HG03196 (cell line): ENCODE measurements at regions not wholly inside any gene's neighbourhood (a gene's known extent, or its start where the extent isn't known, plus 50 kb on each side); places are given as distances from the start of the nearest gene placed in this dataset.
"Not testable (repeated sequence)": the region's sequence is repeated elsewhere in the genome, so short reads cannot be mapped to it uniquely, and the experiment has no call there.

Experiments
- ATAC-seq: cut with Tn5 transposase; IDR thresholded peaks from one replicate; pipeline ENCODE4 v1.9.1; 2021; ENCODE audit not compliant: unreplicated experiment

DNA sequence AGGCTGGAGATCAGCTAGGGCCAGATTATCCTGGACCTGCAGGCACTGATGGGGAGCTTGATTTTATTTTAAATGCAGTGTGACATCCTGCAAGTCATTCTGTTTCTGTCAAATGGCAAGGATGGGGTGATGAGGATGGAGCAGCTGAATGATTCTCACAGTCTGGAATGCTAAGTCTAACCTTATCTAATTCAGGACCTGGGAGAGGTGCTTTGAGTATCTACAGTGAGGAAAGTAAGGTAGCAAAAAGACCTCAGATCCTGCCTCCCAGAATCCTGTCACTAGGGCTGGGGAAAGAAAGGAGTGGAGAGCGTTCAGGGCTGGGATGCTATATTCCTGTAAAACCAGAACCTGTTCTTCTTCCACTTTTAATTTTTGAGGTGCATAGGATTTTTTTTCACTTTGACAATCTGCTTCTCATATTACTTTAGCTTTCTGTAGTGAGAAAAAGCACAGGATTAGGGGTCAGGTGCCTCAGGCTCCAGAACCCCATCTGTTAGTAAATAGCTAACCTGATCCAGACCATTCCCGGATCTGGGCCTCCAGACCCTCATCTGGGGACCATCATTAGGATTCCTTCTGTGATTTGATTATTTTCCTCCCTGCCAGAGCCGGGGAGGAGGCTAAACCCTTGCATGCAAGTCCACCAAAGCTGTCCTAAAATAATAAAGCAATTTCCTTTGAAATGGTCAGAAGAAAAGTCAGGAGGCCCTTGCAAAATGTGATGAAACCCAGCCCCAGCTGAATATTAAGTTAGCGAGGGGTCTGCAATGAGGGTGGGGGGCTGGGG is 54.7 kb downstream of the ASCL1 start:
- ATAC-seq: no peak

DNA sequence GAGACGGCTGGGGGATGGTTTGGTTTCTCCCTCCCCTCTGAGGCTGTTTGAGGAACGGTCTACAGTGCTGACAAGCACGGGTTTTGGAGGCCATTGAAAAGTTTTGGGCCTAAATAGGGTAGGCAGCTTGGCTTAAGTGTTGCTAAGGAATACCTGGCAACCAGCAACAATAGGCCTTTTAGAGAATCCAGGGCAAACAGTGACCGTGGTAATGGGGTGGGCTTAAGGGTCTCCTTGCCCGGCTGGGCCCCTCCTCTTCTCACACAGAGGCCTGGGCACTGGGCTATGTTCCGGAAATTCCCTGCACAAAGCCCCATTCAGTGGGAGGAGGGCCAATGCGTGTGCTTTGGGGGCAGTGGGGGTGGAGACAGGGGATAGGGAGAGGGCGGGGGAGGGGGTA is 55.4 kb downstream of the ASCL1 start:
- no peak for ATAC-seq

DNA sequence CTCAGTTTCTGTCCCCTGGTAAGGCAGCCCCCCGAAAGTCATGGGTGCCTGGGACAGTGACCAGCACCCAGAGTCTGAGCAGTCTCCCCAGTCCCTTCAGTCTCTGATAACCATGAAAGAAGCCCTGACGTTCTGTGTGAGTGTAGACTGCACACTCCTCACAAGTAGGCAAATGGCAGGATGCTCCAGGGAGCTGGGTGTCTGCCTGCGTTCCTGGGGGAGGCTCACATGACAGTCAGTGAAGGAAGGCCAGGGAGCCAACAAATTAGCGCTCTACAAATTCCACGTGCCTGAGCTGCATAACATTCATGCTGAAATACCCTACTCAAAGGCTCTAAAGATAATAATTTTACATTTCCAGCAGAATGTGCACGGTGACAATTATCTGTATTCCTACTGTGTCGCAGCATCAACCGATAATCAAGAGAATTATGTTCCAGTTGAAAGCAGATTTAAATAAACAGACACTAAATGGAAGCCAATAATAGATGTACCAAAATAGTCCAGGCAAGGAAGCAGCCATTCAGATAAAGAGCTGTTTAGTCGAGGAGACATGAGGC is 56.3 kb downstream of the ASCL1 start:
- no peak for ATAC-seq

DNA sequence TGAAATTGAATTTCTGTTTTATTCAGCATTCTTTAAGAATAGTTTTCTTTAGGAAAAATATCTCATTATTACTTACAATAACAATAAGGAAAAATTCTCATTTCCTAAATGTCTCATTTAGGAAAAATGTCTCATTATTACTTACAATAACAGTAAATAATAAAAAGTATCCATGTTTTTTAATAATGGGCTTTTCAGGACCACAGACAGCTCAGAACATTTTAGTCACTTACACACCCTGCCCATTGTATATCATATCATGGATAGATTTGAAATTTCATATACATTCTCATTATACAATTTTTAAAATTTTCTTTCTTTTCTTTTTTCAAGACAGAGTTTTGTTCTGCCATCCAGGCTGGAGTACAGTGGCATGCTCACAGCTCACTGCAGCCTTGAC is 58.9 kb downstream of the ASCL1 start:
- ATAC-seq: no peak

DNA sequence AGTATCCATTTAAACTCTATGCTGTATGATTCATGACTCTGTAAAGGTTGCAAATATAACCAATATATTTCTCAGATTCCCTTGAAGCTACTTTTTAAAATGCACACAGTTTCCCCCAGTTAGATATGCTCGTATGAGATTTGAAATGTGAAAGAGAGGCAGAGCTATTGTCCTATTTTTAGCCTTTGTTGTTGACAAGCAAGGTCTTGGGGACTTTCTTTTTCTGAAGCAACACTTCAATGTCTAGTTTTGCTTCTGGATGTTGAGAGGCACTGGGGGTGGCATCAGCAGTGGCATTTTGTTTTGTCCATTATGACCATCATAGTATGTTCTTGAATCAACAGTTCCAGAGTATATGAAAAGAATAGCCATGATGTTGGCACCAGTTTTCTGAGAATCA is 63.4 kb downstream of the ASCL1 start:
- no peak for ATAC-seq

DNA sequence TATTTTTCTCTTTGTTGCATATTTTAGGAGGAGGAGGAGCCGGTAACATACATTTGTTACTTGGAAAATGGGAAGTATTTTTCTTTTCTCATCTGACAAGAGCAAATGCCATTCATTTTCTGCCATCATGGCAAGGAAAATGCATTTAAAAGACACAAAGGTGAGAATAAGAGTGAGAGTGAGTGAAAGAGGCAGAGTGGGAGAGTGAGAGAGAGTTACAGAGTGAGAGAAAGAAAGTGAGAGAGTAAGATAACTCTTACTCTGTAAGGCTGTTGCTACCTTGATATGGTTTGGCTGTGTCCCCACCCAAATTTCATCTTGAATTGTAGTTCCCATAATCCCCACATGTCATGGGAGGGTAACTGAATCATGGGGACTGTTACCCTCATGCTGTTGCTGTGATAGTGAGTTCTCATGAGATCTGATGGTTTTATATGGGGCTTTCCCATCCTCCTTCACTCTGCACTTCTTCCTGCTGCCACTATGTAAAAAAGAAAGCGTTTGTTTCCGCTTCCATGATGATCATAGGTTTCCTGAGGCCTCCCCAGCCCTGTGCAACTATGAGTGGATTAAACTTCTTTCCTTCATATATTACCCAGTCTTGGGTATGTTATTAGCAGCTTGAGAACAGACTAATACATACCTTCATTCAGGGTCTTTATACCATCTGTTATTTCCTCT is 64.2 kb downstream of the ASCL1 start:
- ATAC-seq: no peak

DNA sequence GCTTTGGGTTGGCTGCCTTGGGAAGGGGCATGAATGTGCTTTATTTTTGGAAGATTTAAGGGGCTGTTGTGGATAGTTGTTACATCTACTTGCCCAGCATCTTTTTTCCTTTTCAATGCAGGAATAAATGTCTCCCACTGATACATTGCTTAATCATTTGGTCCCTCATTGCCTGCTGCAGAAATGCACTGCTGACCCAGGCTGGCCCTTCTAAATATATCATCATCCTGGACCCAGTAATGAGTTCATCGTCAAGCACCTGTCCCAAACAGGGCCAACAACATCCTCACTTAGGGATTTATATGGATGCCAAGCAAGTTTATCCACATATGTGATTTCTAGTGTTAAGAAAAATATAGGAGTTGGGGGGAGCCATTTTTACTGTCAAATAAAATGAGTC is 67.2 kb downstream of the ASCL1 start:
- no peak for ATAC-seq

DNA sequence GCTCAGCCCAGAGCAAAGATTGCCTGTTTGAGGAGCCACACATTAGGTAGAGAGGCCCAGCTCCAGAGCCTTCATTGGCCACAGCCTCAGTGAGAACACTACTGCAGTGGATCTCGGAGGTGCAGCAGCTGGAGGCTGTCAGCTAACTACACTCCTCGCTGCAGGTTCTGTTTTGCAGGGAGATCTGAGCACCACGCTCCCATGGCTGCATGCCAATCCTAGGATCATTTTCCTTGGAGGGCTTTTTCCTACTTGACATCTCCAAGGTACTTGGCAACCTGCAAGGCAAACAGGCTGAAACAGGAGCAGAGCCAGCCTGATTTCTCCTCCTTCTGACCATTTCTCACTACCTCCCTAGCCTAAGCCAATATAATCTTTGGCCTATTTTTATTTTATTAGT is 69.2 kb downstream of the ASCL1 start:
- not testable (repeated sequence) for ATAC-seq

DNA sequence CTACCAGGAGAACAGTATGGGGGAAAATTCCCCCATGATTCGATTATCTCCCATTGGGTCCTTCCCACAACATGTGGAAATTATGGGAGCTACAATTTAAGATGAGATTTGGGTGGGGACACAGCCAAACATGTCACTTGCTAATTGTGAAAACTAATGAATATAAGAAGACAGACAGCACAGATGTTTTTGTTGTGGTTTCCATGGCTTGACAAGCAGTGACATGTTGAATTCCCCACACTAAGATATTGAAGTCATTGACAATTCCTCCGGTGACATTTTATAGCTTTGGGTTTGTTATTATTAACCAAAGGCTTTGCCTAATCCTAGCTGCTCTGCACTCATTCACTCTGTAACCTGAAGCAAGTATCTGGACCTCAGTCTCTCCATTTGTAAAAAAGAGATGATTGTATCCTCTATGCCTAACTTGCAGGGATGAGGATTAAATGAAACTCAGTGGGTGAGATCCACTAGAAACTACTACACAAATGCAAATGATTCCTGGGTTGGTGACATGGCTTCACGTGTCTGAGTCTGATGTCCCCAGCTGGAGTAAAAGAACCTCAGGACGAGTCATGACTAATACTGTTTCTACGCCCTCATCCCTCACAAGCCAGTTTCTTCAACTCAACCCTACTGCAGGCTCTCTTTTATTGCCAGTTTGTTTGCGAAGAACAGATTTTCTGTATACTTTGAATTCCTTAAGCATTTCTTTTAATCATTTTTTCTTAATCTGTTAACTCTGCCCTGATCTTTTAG is 71.6 kb downstream of the ASCL1 start:
- ATAC-seq: no peak

DNA sequence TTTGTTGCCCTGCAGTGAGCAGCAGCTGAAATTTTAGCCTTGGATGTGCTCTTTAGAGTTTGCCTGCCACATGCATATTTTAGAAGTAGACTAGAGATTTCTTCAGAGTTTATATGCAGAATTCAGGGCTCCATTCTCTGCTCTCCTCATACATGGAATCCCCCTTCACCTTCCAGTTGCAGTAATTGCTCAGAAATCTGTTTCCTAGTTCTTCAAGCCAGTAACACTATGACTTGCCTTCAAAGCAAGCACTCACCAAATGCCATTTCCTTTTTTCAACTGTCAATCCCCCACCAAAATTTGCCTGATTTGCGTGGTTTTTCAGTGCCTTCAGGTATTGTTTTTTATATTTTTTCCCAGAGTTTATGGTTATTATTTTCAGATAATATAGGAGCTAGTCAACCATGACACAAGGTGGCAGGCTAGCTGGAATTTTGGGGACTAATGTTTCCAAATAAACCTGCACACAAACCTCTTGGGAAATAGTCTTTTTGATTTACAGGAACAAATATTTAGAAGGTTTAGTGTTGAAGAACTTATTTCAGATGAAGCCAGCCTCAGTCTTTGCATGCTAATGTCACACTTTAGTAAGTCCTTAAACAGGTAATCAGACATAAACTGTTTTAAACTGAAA is 79.2 kb downstream of the ASCL1 start:
- ATAC-seq: no peak

DNA sequence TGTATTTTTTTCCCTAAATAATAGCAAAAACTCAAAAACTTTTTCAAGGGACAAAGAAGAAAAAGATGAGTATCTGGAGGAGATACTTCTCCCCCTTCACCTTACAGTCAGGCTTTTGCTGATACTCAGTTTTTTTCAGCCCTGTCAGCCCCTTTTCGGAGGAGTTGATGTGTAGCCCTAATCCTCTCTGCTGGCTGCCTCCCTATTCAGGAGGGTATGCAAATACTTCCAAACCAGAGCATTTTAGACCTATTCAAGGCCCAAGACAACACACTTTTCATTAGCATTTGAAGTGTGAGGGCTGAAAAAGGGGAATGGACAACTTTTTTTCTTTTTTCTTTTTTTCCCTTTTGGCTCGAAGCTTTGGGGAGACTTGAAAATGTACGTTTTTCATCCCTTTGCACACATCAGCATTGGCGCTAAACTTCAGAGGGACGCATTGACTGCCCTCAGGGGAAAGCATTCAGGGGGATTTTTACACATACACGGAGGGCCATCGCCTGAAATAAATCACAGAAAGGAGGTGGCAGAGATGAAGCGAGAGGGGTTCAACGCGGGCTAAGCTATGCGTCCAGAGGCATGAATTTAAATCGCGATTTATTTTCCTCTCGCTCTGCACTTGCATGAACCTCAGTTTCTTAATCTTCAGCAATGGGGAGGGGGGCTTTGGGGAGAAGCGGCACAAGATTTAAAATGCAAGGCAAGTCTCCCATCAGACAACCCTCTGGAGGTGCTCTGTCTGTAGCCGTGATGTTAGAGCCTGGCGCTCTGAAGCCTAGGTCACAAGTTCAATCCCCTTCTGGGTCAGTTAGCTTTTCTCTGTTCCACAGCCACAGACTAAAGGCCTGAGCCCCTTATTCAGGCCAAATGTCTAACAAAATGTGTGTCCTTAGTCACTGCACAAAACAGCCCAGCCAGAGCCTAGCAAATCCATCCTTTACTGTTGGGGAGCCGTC is 86.3 kb downstream of the ASCL1 start:
- ATAC-seq: no peak

DNA sequence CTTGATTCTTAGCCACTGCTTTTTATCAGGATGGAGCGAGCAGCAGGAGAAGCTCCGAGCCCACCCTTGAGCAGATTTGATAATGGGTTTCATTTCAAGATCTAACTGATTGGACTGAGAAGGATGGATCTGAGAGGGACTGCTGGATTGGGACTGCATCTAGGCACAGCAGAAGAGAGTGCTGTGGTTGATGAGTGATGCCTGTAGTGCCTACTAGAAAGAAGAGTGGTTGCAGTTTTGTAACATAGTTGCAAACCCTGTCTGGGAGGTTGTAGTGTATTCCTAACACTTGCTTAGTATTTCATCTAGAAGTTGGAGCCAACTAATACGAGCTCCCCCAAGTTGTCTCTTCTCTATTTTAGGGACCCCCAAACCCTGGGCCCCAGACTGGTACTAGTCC is 88.7 kb downstream of the ASCL1 start:
- ATAC-seq: no peak

DNA sequence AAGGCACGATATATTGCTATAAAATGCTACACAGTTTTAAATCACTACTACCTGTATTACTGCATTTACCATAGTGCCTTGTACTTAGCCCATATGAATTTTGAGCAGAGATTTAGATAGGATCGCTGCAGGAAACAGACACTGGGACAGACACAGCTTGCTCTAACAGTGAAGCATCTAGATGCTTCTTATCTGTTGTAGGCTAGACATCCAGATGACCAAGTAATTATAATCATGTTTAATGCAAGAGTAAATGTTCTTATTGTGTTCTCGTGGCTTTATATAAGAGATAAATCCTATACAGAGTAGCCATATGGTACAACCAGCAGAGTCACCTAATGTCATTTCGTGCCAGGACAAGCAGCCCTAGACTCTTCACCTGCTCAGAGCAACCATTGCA is 92.8 kb downstream of the ASCL1 start:
- ATAC-seq: no peak

DNA sequence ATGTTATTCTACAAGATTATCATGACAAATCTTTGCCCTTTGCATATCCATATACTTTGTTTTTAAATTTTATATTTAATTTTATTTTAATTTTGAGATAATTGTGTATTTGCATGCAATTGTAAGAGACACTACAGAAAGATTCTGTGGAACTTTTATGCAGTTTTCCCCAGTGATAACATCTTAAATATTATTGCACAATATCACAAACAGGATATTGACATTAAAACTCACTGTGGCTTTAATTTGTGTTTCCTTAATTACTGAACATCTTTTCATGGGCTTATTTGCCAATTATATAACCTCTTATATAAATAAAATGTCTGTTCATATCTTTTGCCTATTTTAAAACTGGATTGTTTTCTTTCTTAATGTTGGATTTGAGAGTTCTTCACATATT is 95.6 kb downstream of the ASCL1 start:
- ATAC-seq: no peak

DNA sequence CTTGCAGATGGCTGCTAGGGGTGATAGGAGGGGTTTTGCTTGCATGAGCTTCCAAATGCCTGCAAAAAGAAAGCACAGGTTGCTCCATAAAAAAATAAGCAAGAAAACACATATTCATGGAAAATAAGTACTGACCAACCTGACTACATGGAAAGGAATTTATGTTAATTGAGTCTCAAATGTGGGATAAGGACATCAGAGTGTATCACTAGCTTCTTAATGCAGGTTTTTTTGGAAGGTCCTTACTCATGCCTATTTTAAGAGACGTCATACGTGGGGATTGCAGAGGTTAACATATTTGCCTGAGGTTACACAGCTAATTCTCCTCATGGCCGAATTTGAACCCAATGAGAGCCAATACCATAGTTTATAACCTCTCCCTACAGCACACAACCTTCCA is 116.2 kb downstream of the ASCL1 start:
- ATAC-seq: no peak

DNA sequence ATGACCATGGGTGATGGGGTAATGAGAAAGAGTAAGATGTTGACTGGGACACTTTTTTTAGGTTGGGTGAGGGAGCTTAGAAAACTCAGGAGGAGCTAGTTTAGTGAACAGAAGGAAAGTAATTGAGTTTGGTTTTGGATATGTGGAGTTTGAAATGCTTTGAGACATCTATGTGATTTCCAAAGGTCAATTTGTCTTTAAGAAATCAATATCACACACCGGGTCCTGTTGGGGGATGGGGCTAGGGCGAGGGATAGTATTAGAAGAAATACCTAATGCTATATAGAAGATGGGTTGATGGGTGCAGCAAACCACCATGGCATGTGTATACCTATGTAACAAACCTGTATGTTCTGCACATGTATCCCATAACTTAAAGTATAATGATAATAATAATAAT is 118.4 kb downstream of the ASCL1 start:
- ATAC-seq: no peak

DNA sequence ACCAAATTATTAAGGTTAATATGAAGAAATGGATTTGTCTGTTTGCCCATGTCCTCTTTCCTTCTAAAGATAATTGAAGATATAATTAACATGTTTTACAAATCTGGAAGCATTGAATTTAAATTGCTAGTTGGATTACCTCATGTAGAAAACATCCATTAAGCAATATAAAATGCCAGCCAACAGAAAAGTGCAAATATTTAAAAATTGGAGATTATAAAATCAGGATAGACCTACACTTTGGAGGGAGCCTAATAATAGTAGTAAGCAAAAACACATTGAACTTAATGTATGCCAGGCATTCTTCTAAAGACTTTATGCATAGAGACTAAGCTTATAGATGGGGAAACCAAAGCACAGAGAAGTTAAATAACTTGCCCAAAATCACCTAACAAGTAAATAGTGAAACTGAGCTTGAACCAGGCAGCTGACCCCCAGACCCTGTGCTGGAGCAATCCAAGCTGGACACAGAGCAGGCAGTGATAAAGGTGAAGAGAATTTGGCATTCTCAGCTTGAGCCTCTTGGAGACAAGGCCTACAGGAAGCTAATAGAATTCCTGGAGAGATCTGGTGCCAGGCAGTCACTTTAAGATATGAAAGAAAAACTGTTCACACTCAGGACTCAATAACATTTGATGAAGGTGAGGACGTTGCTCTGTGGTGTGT is 119.8 kb downstream of the ASCL1 start:
- no peak for ATAC-seq

DNA sequence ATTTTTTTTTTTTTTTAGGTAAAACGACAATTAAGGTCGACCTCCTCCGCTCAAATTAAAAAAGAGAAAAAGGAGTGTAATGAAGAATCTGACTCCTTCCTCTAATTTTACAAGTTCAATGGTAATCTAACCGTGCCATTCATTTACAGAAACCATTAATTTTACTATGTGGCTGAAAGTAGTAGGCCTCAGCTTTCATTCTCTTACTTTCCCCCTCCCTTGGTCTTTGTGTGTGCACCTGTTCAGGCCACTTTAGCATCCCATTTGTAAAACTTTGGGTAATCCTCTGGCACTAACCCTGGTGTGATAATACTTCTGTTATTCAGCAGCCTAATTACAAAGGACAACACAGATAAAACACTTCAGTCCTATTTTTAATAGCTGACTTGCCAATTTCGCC is 128.1 kb downstream of the ASCL1 start:
- ATAC-seq: no peak

DNA sequence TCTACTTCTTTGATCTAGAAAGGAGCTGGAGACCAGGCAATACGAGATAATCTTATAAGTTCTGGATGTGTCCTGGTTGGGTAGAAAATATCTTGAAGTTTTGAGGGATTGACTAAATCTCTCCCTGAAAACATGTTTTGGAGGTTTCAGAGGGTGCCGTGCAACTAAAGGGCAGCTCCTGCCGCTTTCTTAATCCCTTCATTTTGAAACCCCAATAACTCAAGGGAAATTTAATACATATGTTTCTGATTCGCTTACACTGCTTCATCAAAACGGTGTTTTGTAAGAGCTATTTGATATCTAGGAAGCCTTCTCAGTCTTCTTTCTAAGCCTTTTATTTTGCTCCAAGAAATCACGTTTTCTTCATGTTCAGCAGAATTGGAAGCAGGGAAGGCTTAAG is 129.0 kb downstream of the ASCL1 start:
- ATAC-seq: no peak
